ENCODE measurements at regions not wholly inside any gene's neighbourhood (a gene's known extent, or its start where the extent isn't known, plus 50 kb on each side); places are given as distances from the start of the nearest gene placed in this dataset.

GRCh38 chr7:19482628-19483027 is 226.2 kb downstream of the POLR1F start:
- no peak for TF ChIP-seq CTCF (IDR thresholded peaks at IDR 0.05)
- no peak for TF ChIP-seq POLR2A (IDR thresholded peaks at IDR 0.05)

All from Peyer's patch (tissue), 4 donors.